ENCODE measurements at regions not wholly inside any gene's neighbourhood (a gene's known extent, or its start where the extent isn't known, plus 50 kb on each side); places are given as distances from the start of the nearest gene placed in this dataset.

DNA sequence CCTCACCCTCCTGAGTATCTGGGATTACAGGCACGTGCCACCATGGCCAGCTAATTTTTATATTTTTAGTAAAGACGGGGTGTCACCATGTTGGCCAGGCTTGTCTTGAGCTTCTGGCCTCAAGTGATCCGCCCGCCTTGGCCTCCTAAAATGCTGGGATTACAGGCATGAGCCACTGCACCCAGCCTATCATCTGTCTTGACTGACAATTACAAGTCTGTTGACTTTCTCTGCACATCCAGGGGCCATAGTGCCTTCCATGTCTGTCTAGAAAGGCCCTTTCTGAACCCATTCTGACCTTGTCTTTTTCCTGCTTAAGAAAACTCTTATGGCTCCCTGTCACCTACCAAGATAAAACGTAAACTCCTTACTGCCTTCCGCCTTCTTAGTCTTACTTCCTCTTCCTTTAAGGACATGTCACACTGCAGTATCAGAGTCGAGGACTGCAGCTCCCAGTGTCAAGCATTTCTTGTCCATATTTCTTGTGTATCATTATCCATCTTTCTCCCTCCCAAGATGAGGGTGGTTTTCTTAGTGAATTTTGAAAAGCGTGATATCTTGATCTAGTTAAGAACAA is 49.9 kb upstream of the SHB start:
- DNase-seq = no peak

Data from NCI-H2227 treated with DMSO at 0.1 percent for 48 hours (cell line).